K562 (cell line): ENCODE measurements at regions not wholly inside any gene's neighbourhood (a gene's known extent, or its start where the extent isn't known, plus 50 kb on each side); places are given as distances from the start of the nearest gene placed in this dataset.
A peak's percentile ranks its signal among the peaks of the same experiment; 100 is the strongest.

Experiments used
- ATAC-seq: fragments of 200-7000 bp; cut with Tn5 transposase; 3 replicates; pipeline ENCODE4 v1.9.1; 2020; ENCODE audit warnings: moderate library complexity
- BruUV-seq: library from RNA; stranded (reverse); fragments of 400-500 nt; replicated peaks from 2 replicates; lab custom pipeline; 2021; lab: Mats Ljungman, UMichigan
- CTCF ChIA-PET: fragments of 300-600 bp; formaldehyde crosslinking; extraction: SDS; loops from one replicate; lab custom pipeline; 2021; ENCODE audit warnings: low intra/inter-chr PET ratio; lab: Yijun Ruan, JAX
- POLR2A ChIA-PET: fragments of 300-600, 350-650 bp; sonication (Branson Sonifier 250); formaldehyde crosslinking; extraction: SDS; loops from one replicate; lab custom pipeline; 2021; ENCODE audit warnings: antibody characterized with exemption, inconsistent platforms; lab: Yijun Ruan, JAX
- DNase-seq, 4 experiments: peaks; one replicate each; pipeline versions ENCODE4 v3.0.0 to v3.0.0-alpha.2; 2011 to 2018; ENCODE audit warnings: low spot score in 3 of 4, mixed read lengths in 3 of 4; ENCODE audit errors: extremely low read depth in 1 of 4
- FAIRE-seq: peaks from 2 replicates; lab custom pipeline; 2011; peaks lifted over from hg19 to GRCh38; lab: Jason Lieb, UNC
- H2AFZ ChIP-seq: 2 replicates; pipeline ENCODE4 v1.6.0; 2011; ENCODE audit warnings: low read depth, low read length, control low read depth, inconsistent platforms
- H3K27ac ChIP-seq: fragments of 200-600 bp; 3 replicates; pipeline ENCODE4 v1.8.0; 2011; ENCODE audit warnings: low read depth, mild to moderate bottlenecking, control low read depth, inconsistent platforms, low read length, moderate library complexity, mixed read lengths; ENCODE audit errors: extremely low read depth
- H3K27me3 ChIP-seq, 2 experiments: fragments of 300-600 bp in 1 of 2; 2 replicates in 1 of 2; 3 replicates in 1 of 2; pipeline versions ENCODE4 v1.6.0 to v1.8.0; 2011; ENCODE audit warnings: inconsistent platforms in 2 of 2, low read length in 2 of 2, mild to moderate bottlenecking in 1 of 2, mixed read lengths in 1 of 2, moderate library complexity in 1 of 2; ENCODE audit not compliant: control insufficient read depth in 2 of 2, insufficient read depth in 2 of 2
- H3K36me3 ChIP-seq: fragments of 300-600 bp; 3 replicates; pipeline ENCODE4 v1.8.0; 2011; ENCODE audit warnings: mild to moderate bottlenecking, low read length, inconsistent platforms; ENCODE audit not compliant: control insufficient read depth, insufficient read depth
- H3K4me1 ChIP-seq, 2 experiments: fragments of 200-600 bp in 1 of 2; replicated peaks in 1 of 2; 2 replicates in 1 of 2; 3 replicates in 1 of 2; pipeline versions ENCODE4 v1.5.1 to v1.8.0; 2011; ENCODE audit warnings: inconsistent platforms in 2 of 2, low read length in 2 of 2, mild to moderate bottlenecking in 1 of 2, mixed read lengths in 1 of 2, moderate library complexity in 1 of 2; ENCODE audit not compliant: control insufficient read depth in 2 of 2, insufficient read depth in 2 of 2
- H3K4me2 ChIP-seq: 2 replicates; pipeline ENCODE4 v1.6.1; 2011; ENCODE audit warnings: low read length, control low read depth, inconsistent platforms, mixed read lengths; ENCODE audit not compliant: insufficient read depth
- H3K4me3 ChIP-seq: fragments of 200-600 bp; sonication (generic), shearing (Covaris generic); 2 replicates; pipeline ENCODE4 v1.5.1; 2016; ENCODE audit warnings: control low read depth, inconsistent platforms
- H3K79me2 ChIP-seq: fragments of 200-600 bp; 3 replicates; pipeline ENCODE4 v1.8.0; 2011; ENCODE audit warnings: low read length, inconsistent platforms; ENCODE audit not compliant: control insufficient read depth, insufficient read depth
- H3K9ac ChIP-seq, 2 experiments: 2 replicates each; pipeline versions ENCODE4 v1.6.0 to v1.6.1; 2011; ENCODE audit warnings: low read depth in 2 of 2, low read length in 2 of 2, control low read depth in 1 of 2, inconsistent platforms in 1 of 2, mild to moderate bottlenecking in 1 of 2, mixed read lengths in 1 of 2; ENCODE audit not compliant: insufficient read depth in 1 of 2
- H3K9me1 ChIP-seq: one replicate; pipeline ENCODE4 v1.6.0; 2011; ENCODE audit warnings: inconsistent platforms, mild to moderate bottlenecking, low read length, moderate library complexity; ENCODE audit not compliant: control insufficient read depth, insufficient read depth
- H3K9me3 ChIP-seq: replicated peaks from 2 replicates; pipeline ENCODE4 v1.5.1; 2011; ENCODE audit warnings: low read depth, low read length, inconsistent platforms; ENCODE audit not compliant: control insufficient read depth, insufficient read depth
- H4K20me1 ChIP-seq: replicated peaks from 2 replicates; pipeline ENCODE4 v1.6.1; 2011; ENCODE audit warnings: low read length, inconsistent platforms, mixed read lengths; ENCODE audit not compliant: control insufficient read depth, insufficient read depth
- C11orf30 ChIP-seq: fragments of 450-650 bp; IDR thresholded peaks from 2 replicates; pipeline ENCODE4 v1.6.1; 2016; ENCODE audit warnings: low read depth, mild to moderate bottlenecking
- MAFF ChIP-seq: IDR thresholded peaks from 2 replicates; pipeline ENCODE4 v1.6.1; 2012; ENCODE audit warnings: low read length, improper control_type of control experiment
- MAFG ChIP-seq: fragments of 450-650 bp; conservative IDR thresholded peaks from 2 replicates; pipeline ENCODE4 v1.6.1; 2016; ENCODE audit warnings: missing genetic modification characterization, missing compliant biosample characterization
- MBD2 ChIP-seq: sonication (generic); IDR thresholded peaks from 2 replicates; pipeline ENCODE4 v1.6.1; 2016; ENCODE audit warnings: low read depth, borderline replicate concordance
- ZNF316 ChIP-seq: fragments of 450-650 bp; IDR thresholded peaks from 2 replicates; pipeline ENCODE4 v1.6.1; 2016
- ZNF77 ChIP-seq: fragments of 250-450 bp; sonication (Bioruptor Pico); IDR thresholded peaks from 2 replicates; pipeline ENCODE4 v1.5.0; 2020
- whole genome bisulfite sequencing: fragments of 100-300 bp; shearing (Covaris generic); methylation state at CpG from one replicate; pipeline ENCODE4 v1.1.6; 2016; ENCODE audit warnings: low coverage, mixed read lengths; ENCODE audit not compliant: insufficient coverage; ENCODE audit errors: missing lambda C conversion rate; 5-methylcytosine and 5-hydroxymethylcytosine counted together
- in situ Hi-C: fragments of 300-500 bp; cut with MboI; formaldehyde crosslinking; loops from 4 replicates; pipeline ENCODE4 v1.15.0; 2018; ENCODE audit warnings: inconsistent platforms, mixed read lengths
- intact Hi-C: fragments of 100-400 bp; cut with micrococcal nuclease; formaldehyde crosslinking; loops from 2 replicates; pipeline ENCODE4 v1.14.2; 2022
- TF ChIP-seq, protein P1 (sequence below): fragments of 250-450 bp; sonication (Bioruptor Pico); IDR thresholded peaks from 2 replicates; pipeline ENCODE4 v1.8.0; 2022; ENCODE audit warnings: inconsistent platforms, mild to moderate bottlenecking, moderate library complexity, borderline replicate concordance

DNA sequence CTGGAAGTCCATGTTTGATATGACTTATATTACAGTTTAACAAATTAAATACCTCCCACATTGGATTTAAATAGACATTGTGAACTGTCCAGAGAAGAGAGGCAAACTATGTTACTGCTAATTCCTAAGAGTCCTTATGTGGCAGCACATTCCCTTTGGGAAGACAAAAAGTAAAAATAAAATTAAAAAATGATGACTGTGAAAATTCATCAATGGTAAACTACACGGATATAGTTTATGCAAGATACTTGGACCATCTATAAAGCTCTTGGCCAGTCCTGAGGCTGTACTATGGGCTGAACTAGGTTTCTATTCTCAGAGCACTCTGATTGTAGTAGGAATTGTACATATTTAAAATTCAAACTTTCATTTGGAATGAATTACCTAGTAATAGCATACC is 206.4 kb downstream of the LRRK2 start:
- no peaks in the 10 kb centered on the region for H3K9me3 ChIP-seq
- H3K4me1 ChIP-seq: no peaks in the 10 kb centered on the region
- in situ Hi-C loops: no loop called here
- no peaks in the 10 kb centered on the region for H3K79me2 ChIP-seq
- H3K4me3 ChIP-seq: no peak overlapping the region
- no peak overlapping the region for H3K27ac ChIP-seq
- FAIRE-seq: no peak
- no peaks in the 10 kb centered on the region for H3K9me1 ChIP-seq
- no TSS peak for BruUV-seq
- H3K4me2 ChIP-seq: no peak overlapping the region
- peak; percentile 30; the same call in 1 of the 2 replicates for TF ChIP-seq MAFG
- peak; percentile 64 for TF ChIP-seq ZNF316
- peak; percentile 45; the same call in 1 of the 2 replicates for TF ChIP-seq C11orf30
- TF ChIP-seq, protein P1, sequence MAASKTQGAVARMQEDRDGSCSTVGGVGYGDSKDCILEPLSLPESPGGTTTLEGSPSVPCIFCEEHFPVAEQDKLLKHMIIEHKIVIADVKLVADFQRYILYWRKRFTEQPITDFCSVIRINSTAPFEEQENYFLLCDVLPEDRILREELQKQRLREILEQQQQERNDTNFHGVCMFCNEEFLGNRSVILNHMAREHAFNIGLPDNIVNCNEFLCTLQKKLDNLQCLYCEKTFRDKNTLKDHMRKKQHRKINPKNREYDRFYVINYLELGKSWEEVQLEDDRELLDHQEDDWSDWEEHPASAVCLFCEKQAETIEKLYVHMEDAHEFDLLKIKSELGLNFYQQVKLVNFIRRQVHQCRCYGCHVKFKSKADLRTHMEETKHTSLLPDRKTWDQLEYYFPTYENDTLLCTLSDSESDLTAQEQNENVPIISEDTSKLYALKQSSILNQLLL (CRISPR knock-in tag): no peak
- 0 out of 2 replicates have a peak, but pooled peaks have one; percentile 20 for TF ChIP-seq MAFF
- no peak for TF ChIP-seq MBD2
- TF ChIP-seq ZNF77 (CRISPR knock-in tag): no peak
- TF ChIP-seq, all 486 proteins: peak for 4
- CTCF ChIA-PET: no interaction called here
- 6% methylated on average over 1 of the region's 1 CpG for WGBS
- intact Hi-C loops: no loop called here
- Histone ChIP-seq H2AFZ (no peak overlapping the region), H3K9ac (no peak overlapping the region), H3K36me3 (no peaks in the 10 kb centered on the region), H3K27me3 (no peaks in the 10 kb centered on the region), H4K20me1 (no peaks in the 10 kb centered on the region)
- no peak for DNase-seq
- ATAC-seq: no peak
- POLR2A ChIA-PET: no interaction called here
